ENCODE measurements at regions not wholly inside any gene's neighbourhood (a gene's known extent, or its start where the extent isn't known, plus 50 kb on each side); places are given as distances from the start of the nearest gene placed in this dataset.

- DNase-seq (ENCODE audit: low read depth, low spot score), result no peak
Observed at GRCh38 chr11:112817376-112817775, 143.8 kb upstream of the NCAM1 start.

GRCh38 chr11:112822478-112823274 is 138.5 kb upstream of the NCAM1 start:
- DNase-seq (ENCODE audit: low read depth, low spot score), result no peak

More at GRCh38 chr11:112817376-112817775, 143.8 kb upstream of the NCAM1 start:
- no peak overlapping the region for H3K27ac ChIP-seq

GRCh38 chr11:112826026-112826425 is 135.2 kb upstream of the NCAM1 start:
- no peak overlapping the region for H3K27ac ChIP-seq
- DNase-seq (ENCODE audit: low read depth, low spot score), result no peak

More at GRCh38 chr11:112822478-112823274, 138.5 kb upstream of the NCAM1 start:
- no peak overlapping the region for H3K27ac ChIP-seq

DNA sequence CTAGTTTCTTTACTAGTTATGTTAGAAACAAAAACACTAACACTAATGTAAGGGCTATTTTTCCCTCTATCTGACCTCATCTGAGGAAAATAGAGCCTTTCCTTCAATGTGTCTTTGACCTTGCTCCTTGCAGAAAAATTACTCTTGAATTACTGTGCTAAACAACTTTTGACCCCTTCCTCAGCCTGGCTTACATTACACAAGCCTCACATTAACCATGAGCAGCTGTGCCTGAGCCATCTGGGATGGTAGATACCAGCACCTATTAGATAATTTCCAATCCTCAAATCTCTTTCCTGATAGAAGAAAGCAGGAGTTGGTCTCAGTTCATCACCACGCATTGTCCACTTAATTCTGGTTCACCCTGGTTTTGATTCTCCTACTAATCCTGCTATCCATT is 134.4 kb upstream of the NCAM1 start:
- no peak for DNase-seq (ENCODE audit: low read depth, low spot score)
- no peak overlapping the region for H3K27ac ChIP-seq

DNA sequence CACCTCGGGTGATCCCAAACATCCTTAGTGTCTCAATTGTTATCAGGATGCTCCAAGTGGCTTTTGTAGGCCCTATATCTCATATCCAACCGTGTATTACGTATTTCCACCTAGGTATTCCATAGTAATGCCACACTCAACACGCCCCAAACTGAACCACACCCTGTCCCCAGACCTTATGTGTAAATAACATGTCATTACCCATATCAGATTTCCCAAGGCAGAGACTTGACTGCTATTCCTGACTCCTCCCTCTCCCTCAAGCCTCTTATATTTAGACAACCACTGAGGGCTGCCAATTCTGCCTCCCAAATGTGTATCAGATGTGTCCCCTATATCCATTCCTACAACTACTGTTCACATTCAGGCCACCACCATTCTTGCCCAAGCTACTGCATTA is 132.8 kb upstream of the NCAM1 start:
- DNase-seq (ENCODE audit: low read depth, low spot score), result no peak
- H3K27ac ChIP-seq, result no peak overlapping the region

GRCh38 chr11:112829971-112830654 is 131.1 kb upstream of the NCAM1 start:
- DNase-seq (ENCODE audit: low read depth, low spot score), result no peak
- no peak overlapping the region for H3K27ac ChIP-seq

DNA sequence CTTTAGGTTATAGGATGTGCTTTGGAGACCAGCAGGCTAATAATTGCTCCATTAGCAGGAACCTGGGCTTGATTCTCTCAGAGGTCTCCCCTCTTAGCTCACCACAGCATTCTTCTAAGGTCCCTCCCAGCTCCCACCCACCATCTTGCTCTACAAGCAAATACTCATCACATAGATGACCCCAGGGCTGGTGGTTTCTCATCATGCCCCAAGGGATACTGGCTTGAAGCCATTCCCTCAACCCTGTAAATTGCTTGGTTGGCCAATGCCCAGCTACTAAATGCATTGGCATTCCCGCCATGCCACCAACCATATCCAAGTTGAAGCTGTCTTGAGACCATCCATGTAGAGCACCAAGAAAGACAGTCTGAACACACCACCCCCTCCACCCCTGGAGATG is 130.2 kb upstream of the NCAM1 start:
- no peak for DNase-seq (ENCODE audit: low read depth, low spot score)
- H3K27ac ChIP-seq, result no peak overlapping the region

GRCh38 chr11:112831969-112832766 is 129.1 kb upstream of the NCAM1 start:
- DNase-seq (ENCODE audit: low read depth, low spot score), result no peak
- peak overlapping the region; percentile 58 for H3K27ac ChIP-seq

- no peak for DNase-seq (ENCODE audit: low read depth, low spot score)
- H3K27ac ChIP-seq, result no peak overlapping the region
Observed at GRCh38 chr11:112834277-112834755, 126.9 kb upstream of the NCAM1 start.

DNA sequence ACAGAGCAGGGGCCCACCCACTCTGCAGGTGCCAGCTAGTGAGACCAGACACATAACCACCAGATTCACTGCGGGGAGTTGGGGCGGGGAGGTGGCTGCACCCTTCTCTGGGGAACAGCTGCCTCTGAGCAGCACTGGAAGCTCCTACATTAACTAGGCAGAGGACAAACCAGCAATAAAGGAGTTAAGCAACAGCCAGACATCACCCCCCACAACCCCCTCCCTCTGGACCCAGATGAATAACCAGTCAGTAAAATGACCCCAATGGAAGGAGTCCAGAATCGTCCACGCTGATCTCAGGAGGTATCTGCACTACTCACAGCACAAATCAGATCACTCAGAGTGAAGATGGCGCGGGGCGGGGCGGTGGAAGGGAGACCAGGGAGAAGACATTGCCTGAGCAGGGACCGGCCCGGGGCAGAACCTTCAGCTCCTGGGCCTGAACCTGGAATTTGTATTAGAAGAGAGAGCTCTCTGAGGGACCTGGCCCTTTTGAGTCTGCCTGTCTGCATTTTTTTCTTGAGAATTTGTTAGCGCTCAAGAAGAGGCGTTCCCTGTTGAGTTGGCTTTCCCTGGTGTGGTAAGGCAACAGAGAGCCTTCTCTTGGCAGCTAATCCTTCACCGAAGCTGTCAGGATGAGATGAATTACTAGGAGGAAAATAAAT is 125.5 kb upstream of the NCAM1 start:
- no peak overlapping the region for H3K27ac ChIP-seq
- no peak for DNase-seq (ENCODE audit: low read depth, low spot score)

GRCh38 chr11:112836256-112836602 is 125.0 kb upstream of the NCAM1 start:
- DNase-seq (ENCODE audit: low read depth, low spot score), result no peak
- H3K27ac ChIP-seq, result no peak overlapping the region

- no peak for DNase-seq (ENCODE audit: low read depth, low spot score)
- H3K27ac ChIP-seq, result no peak overlapping the region
Observed at GRCh38 chr11:112837162-112837826, 123.9 kb upstream of the NCAM1 start.

- no peak overlapping the region for H3K27ac ChIP-seq
- DNase-seq (ENCODE audit: low read depth, low spot score), result no peak
Observed at GRCh38 chr11:112839051-112839450, 122.2 kb upstream of the NCAM1 start.

DNA sequence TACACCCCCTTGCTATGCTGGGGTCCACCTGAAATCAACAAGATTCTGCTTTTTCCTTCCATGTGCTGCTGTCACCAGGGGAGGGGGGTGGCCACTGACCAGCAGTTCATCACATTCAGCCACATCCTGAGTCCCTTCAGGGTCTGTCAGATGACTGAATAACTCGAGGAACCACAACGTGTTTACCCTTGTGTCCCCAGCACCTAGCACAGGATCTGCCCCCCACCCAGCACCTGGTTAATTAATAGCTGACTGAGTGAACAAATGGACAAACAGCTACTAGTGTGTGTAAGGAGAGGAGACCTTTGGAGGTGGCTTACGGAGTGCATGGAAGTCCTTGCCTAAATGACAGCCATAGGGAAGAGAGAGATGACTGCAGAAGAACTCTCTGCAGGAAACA is 119.5 kb upstream of the NCAM1 start:
- no peak for DNase-seq (ENCODE audit: low read depth, low spot score)
- no peak overlapping the region for H3K27ac ChIP-seq

DNA sequence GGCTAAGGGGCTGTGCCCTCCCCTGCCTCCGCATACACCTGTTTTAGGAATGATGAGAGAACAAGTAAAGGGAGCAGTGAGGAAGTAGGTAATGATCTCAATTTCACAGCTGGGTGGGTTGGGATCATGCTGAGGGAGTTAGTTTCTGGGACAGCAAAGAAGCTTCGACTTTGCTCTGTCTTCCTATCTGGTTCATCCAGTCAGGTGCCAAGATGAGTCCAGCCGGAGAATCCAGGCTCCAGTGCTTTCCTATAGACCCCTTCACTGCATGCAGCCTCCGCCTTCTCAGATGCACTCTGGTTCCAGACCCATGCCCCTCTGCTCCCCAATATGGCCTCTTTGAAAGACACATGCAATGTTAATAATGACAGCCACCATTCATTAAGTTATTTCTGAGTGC is 119.1 kb upstream of the NCAM1 start:
- DNase-seq (ENCODE audit: low read depth, low spot score), result no peak
- no peak overlapping the region for H3K27ac ChIP-seq

GRCh38 chr11:112844517-112844916 is 116.7 kb upstream of the NCAM1 start:
- no peak overlapping the region for H3K27ac ChIP-seq
- no peak for DNase-seq (ENCODE audit: low read depth, low spot score)

DNA sequence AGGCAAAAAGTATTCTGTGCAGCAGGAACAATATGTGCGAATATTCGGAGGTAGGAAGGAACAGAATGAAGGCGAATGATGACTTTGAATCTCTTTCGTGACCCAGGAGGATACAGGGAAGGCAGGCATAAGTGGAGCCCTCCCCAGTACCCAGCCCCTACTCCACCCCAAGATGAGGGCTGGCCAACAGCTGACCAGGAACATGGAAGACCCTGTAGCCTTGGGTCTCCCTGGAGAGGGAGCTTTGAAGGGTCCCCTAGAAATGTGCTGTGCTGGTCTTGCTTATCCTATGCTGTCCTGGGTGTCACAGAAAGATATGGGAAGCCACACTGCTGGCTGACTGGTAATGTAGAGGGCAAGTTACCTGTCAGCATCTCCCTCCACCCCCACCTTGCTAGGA is 113.7 kb upstream of the NCAM1 start:
- no peak overlapping the region for H3K27ac ChIP-seq
- DNase-seq (ENCODE audit: low read depth, low spot score), result no peak

DNA sequence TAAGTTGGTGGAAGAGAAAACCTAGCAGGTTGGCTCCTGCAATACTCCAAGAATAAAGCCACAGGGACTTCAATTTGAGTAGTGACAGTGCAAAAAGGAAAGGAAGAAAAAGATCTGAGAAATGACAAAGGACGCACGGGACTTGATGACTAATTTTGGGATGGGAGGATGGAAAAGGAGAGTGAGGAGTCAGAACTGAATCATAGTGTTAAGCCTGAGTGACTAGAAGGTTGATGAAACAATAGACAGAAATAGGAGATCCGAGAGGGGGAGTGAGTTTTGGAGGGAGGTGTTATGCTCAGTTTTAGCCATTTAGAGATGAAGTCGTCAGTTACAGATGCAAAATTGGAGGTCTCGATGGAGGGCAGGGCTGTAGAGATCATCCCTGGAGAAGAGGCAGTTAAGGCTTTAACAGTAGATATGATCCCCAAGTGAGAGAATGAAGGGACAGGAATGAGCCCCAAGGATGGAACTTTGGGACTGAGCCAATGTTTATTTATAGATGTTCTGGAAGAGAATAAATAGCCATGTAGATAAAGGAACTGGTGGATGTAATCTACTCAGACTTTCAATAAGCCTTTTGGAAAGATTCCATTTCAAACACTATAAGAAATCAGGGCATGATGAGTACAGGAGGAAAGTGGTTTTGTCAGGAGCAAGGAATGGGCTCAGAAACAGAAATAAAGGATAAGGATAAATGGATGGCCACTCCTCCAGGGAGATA is 108.9 kb upstream of the NCAM1 start:
- peak overlapping the region; percentile 54 for H3K27ac ChIP-seq
- peak; percentile 2 for DNase-seq (ENCODE audit: low read depth, low spot score)

DNA sequence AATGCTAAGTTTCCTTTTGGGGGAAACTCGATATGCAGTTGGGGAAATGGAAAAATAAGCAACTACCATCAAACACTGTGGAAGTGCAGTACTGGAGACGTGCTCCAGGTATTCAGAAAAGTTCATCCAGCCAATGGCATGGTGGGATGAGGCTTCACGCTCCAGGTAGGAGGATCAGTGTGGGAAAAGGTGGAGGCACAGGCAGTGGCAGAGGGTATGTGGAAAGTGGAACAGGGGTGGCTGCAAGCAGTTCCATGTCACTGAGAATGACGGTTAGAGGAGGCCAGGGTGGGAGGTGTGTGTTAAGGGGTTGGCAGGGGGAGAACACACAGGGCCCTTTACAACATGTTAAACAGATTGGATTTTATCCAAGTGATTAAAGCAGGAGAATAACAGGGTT is 105.1 kb upstream of the NCAM1 start:
- no peak for DNase-seq (ENCODE audit: low read depth, low spot score)
- H3K27ac ChIP-seq, result no peak overlapping the region
